Femur (tissue), 1 donor: ENCODE measurements at regions not wholly inside any gene's neighbourhood (a gene's known extent, or its start where the extent isn't known, plus 50 kb on each side); places are given as distances from the start of the nearest gene placed in this dataset.
"Not testable (repeated sequence)": the region's sequence is repeated elsewhere in the genome, so short reads cannot be mapped to it uniquely, and the experiment has no call there.

Experiments
- DNase-seq: peaks from one replicate; pipeline ENCODE4 v3.0.0-alpha.2; 2017

GRCh38 chr9:119903851-119904250 lies 534.6 kb upstream of the BRINP1 start:
- no peak for DNase-seq

- DNase-seq = no peak
Measured at GRCh38 chr9:119902611-119903010, 533.4 kb upstream of the BRINP1 start.

GRCh38 chr9:119898316-119898715 lies 529.1 kb upstream of the BRINP1 start:
- DNase-seq = no peak

GRCh38 chr9:119884438-119884837 lies 515.2 kb upstream of the BRINP1 start:
- no peak for DNase-seq

GRCh38 chr9:119881898-119882297 lies 512.7 kb upstream of the BRINP1 start:
- no peak for DNase-seq

- no peak for DNase-seq
Measured at GRCh38 chr9:119880361-119880760, 511.1 kb upstream of the BRINP1 start.

- DNase-seq = no peak
Measured at GRCh38 chr9:119877306-119877705, 508.1 kb upstream of the BRINP1 start.

- DNase-seq = no peak
Measured at GRCh38 chr9:119873877-119874276, 504.6 kb upstream of the BRINP1 start.

GRCh38 chr9:119870251-119870650 lies 501.0 kb upstream of the BRINP1 start:
- not testable (repeated sequence) for DNase-seq

GRCh38 chr9:119868694-119869093 lies 499.5 kb upstream of the BRINP1 start:
- DNase-seq = no peak

GRCh38 chr9:119861842-119862241 lies 492.6 kb upstream of the BRINP1 start:
- DNase-seq = no peak

- DNase-seq = no peak
Measured at GRCh38 chr9:119859128-119859527, 489.9 kb upstream of the BRINP1 start.

GRCh38 chr9:119853126-119853525 lies 483.9 kb upstream of the BRINP1 start:
- no peak for DNase-seq

GRCh38 chr9:119852390-119852789 lies 483.2 kb upstream of the BRINP1 start:
- DNase-seq = no peak

GRCh38 chr9:119844431-119844830 lies 475.2 kb upstream of the BRINP1 start:
- no peak for DNase-seq

- no peak for DNase-seq
Measured at GRCh38 chr9:119841016-119841415, 471.8 kb upstream of the BRINP1 start.

- no peak for DNase-seq
Measured at GRCh38 chr9:119839888-119840287, 470.7 kb upstream of the BRINP1 start.

GRCh38 chr9:119838210-119838609 lies 469.0 kb upstream of the BRINP1 start:
- no peak for DNase-seq

GRCh38 chr9:119836036-119836435 lies 466.8 kb upstream of the BRINP1 start:
- no peak for DNase-seq

GRCh38 chr9:119834064-119834620 lies 464.9 kb upstream of the BRINP1 start:
- DNase-seq = no peak

GRCh38 chr9:119831309-119831708 lies 462.1 kb upstream of the BRINP1 start:
- DNase-seq = no peak

- DNase-seq = no peak
Measured at GRCh38 chr9:119829748-119830147, 460.5 kb upstream of the BRINP1 start.

- DNase-seq = no peak
Measured at GRCh38 chr9:119829186-119829585, 460.0 kb upstream of the BRINP1 start.

- DNase-seq = no peak
Measured at GRCh38 chr9:119827526-119827925, 458.3 kb upstream of the BRINP1 start.

- no peak for DNase-seq
Measured at GRCh38 chr9:119827126-119827525, 457.9 kb upstream of the BRINP1 start.
